Posterior vena cava (tissue), 2 donors: ENCODE measurements at regions not wholly inside any gene's neighbourhood (a gene's known extent, or its start where the extent isn't known, plus 50 kb on each side); places are given as distances from the start of the nearest gene placed in this dataset.

Experiments used
- DNase-seq: peaks from one replicate; pipeline ENCODE4 v3.0.0-alpha.2; 2020; ENCODE audit warnings: low spot score
- intact Hi-C, 2 donors: fragments of 100-400 bp; cut with DNase I; formaldehyde crosslinking; loops; one replicate each; pipeline versions ENCODE4 v1.14.1 to v1.14.2; 2022 to 2023
- donor health status: DM: yes; HTN: yes; CAD: no.
- donor health status: DM: yes; HTN: yes; CAD: no.

DNA sequence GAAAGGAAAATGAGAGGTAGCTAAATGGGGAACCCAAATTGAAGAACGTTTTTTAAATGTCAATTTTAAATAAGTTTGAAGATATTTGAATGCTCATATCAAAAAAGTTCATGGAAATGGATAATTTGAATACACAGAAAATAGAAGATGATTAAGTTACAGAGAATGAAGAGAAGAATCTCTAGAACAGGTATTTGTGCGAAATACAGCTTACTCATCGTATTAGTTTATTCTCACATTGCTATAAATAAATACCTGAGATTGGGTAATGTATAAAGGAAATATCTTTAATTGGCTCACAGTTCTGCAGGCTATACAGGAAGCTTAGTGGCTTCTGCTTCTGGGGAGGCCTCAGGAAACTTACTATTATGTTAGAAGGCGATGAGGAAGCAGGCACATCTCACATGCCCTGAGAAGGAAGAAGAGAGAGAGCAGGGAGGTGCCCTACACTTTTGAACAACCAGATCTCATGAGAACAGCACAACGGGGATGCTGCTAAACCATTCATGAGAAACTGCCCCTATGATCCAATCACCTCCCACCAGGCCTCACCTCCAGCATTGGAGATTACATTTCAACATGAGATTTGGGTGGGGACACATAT is 89.7 kb upstream of the DTNA start:
- intact Hi-C loops, result no loop called here
- DNase-seq, result no peak

DNA sequence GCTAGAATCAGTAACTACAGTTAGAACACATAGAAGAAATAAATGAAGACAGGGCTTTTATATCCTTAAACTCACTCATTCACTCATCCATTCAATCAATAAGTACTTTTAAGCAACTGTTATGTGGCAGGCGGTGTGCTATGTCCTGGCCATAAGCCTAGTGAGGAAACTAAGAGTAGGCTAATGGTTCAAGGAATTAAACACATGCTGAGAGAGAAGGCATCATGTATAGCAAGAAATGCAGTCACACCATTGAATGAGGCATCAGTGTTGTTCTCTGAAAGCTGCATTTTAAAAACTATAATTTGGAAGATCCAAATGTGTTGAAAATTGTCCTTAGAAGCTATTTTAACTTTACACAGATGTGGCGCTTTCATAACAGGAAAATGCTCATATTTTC is 86.5 kb upstream of the DTNA start:
- no peak for DNase-seq
- intact Hi-C loops, result no loop called here

DNA sequence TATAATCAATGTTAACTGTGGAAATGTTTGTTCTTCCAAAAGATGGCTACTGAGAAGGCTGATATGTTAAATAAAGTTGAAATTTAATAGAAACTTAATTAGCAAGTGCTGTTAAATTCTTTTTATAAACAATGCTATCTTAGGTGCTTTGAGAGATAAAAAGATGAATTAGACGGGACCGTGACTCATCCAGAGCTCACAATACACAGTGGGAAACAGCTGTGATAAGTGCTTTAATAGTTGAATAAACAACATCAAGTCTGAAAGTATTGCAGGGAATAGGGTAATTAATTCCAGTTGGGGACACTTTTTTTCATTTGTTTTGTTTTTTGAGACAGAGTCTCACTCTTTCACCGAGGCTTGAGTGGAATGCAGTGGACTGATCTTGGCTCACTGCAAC is 85.5 kb upstream of the DTNA start:
- DNase-seq, result no peak
- intact Hi-C loops, result no loop called here

DNA sequence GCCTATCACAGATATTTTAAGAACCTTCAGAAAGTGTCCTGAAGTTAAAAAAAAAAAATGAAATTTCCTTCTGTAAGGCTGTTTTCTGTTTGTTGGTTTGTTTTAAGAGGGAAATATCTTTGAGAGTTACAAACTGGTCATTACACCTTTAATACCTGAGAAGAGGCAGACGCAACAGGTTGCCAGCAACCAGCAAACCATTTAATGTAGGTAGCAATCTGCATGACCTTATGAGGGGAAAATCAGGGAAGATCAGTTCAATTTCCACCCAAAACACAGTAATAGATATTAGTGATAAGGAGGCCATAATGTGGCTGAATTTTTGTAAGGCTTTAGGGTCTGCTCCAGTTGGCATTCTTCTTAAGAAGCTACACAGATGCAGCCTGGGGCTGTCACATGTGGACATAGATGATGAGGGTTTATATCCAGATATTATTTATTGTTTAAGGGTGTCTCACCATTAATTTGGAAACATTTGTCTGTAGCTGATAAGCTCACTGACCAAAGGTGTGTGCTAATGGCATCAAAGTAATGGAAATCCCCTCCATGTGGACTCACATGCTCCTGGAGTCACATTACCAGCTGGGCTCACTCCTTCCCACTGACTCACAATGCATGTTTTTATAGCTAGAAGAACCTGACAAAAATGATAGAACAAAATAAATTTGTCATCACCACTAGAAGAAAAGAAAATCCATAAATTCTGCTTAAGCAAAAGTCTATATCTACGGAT is 83.5 kb upstream of the DTNA start:
- intact Hi-C loops, result no loop called here
- DNase-seq, result no peak

DNA sequence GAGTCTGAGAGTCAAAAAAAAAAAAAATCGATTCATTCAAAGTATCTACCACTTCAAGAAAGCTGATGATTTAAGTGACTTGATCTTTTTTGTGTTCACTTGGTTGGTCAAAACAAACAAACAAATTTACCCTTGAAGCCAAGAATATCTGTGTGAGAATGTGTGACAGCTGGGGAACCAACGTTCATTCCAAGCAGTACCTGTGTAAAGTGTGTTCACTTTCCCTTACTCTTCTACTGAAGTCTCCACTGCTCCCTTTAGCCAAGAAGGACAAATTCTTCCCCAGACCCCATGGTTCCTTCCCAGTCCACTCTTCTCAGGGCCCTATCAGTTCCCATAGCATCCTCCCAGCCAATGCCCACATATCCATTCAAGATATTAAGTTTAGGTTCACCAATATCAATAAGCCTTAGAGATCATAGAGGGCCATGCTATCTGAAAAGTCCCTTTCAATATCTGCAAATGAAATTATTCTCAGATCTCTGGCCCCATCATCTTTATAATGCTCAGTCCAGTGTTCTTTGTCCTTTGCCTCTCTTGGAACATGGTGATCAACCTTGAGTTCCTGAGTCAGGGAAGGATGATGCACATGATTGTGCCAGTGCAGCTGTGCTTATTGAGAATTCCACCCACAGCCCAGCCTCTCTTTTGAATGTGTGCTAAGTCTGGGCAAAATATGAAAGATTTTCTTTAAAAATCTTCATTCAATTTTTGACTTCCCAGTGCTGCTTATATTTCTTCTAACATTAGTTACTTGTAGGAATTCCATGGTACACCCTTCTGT is 82.8 kb upstream of the DTNA start:
- intact Hi-C loops, result no loop called here
- no peak for DNase-seq

DNA sequence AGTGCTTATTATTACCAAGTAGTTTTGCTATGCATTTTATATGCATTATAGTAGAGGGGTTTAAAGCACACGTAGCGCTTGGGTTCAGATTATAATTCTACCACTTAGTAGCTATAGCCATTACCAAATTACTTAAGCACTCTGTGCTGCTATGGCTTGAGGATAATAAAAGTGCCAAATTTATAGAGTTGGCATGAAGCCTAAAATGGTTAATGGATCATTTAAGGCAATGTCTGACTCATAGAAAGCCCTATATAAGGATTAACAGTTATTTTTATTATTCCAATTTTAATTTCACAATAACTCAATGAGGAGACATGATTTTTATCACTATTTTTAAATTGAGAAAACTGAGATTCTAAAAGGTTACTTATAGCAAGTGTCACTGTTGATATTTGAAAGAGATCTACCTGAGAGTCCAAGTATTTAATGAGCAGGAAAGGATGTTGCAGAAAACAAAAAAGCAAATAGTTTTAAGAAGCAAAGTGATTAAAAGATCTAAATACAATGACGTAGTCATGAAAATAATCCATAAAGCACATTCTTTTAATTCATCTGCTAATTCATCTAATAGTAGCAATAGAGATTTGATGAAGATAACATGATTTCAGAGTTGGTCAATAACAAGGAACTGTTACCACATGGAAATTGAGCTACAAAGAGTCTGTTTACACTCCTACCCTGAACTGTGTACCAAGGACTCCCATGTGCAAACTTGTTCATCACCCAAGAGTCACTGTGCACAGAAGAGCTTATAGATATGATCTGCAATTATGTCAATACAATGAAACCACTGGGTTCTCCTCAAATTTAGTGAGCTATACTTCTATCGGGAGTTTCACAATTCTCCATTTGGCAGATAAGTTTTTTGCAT is 78.8 kb upstream of the DTNA start:
- intact Hi-C loops, result no loop called here
- DNase-seq, result no peak

DNA sequence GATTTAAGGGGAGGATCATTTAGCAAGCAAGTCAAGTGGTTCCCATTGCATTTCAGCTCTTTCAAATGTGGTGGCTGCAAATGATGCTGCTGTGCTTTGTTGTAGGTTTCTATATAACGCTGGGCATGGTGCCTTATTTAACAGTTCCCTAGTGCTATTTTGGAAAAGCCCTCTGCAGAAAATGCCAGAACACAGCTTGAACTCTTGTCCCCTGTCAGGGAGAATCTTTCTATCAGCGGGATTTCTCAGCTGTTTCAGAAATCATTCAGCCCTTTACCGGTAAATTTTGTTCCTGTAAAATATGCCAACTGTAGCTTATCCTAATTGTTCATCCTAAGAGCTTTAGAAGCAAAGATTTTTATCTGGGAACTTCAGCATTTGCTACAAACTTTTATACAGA is 77.8 kb upstream of the DTNA start:
- no peak for DNase-seq
- intact Hi-C loops, result no loop called here

DNA sequence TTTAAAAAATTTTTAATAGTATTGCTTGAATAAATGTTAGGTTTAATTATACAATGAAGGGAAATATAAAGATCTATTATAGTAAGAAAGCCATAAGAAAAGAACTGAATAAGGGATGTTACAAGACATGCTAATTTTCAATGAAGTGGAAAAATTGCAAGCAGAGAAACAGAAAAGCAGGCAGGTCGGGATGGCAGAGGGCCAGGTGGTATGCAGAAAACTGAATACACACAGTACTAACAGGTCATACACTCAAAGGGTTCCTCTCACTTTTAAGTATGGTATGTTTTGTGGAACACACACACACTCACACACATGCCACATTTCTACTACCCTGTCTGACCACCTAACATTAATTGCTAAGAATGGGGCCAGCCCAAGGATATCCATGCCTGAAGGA is 76.7 kb upstream of the DTNA start:
- DNase-seq, result no peak
- intact Hi-C loops, result no loop called here

DNA sequence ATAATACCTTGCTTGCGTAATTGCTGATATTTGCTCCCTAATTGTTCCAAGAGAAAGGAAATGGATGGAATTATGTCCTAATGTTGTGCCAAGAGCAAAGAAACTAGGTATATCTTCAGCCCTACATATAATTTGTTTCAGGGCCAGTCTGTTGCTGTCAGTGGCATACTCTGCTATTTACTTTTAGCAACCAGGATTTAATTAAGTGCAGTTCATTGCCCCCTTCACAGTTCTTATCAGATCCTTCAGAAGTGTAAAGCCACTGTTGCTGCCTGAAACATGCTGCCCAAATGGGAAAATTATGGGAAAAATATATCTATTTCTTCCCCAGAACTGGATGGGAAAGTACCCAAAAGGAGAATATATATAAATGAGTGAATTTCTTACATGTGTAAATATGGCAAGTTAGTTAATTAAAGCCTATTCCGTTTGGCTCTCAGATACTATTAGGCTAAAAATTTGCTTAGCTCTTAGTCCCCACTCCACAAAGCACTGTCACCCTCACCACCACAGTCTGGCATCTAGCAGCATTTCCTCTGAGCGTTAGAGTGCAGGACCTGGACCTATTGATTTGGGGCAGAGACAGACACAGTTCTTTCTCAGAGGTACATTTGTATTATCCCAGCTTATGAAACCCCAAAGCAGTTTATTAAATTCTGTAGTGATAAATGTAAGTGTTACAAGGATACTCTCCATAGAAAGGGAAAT is 72.8 kb upstream of the DTNA start:
- intact Hi-C loops, result no loop called here
- DNase-seq, result no peak

DNA sequence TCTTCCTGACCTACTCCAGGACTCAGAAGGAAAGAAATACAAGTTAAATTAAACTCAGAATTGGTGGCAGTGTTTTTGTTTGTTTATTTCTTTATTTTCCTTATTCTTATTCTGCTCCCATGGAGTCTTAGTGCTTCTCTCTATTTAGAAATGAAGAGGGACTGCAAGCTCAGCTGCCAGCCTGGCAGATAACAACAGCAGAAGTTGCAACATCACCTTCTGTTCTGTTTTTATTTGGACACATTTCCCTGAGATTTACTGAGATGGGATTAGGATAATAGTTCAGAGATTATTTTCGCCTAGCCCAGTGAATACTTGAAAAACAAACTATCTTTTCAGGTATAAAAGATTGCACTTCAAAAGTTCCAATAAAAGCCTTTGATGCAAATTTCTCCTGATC is 70.4 kb upstream of the DTNA start:
- DNase-seq, result no peak
- intact Hi-C loops, result loop anchor here in 1 of 2 donors (5.0 kb wide), 1 partner anchor 792 kb away; no protein-coding TSS in a partner anchor

DNA sequence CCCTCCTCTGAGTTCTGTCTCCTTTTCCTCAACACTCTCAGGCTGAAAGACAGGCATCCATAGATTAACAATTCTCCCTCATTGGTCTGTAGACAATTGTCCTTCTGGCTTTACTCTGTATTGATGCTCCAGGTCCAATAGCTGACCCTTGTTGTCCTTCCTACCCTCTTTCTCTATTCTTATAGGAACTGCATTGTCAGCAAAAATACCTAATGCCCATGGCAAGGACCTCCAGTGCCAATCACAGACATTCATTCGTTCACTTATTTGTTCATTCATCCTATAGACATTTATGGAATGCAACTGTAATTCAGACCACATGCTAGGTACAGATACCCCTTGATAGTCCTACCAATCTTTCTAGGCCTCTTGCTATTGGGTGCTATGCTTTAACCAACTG is 69.8 kb upstream of the DTNA start:
- intact Hi-C loops, result loop anchor here in 1 of 2 donors (5.0 kb wide), 1 partner anchor 793 kb away; no protein-coding TSS in a partner anchor
- no peak for DNase-seq

DNA sequence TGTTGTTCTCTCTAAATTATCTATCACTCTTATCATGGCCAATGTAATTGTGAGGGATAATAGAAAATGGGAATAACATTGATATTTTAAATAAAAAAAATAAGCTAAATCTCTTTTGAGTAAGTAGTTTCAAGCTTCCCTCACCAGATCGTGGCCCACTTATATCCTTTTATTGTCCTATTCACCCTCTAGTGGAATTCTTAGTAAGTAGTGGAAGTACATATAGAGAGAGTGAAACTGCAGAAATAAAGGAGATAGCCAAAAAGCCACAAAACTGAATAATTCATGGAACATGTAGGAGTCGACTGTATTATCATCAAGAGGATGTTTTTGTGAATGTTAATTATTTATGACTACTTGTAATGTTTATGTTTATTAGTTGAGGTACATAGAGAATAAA is 66.1 kb upstream of the DTNA start:
- intact Hi-C loops, result loop anchor here in 1 of 2 donors (5.0 kb wide), 1 partner anchor 797 kb away; no protein-coding TSS in a partner anchor
- DNase-seq, result no peak

DNA sequence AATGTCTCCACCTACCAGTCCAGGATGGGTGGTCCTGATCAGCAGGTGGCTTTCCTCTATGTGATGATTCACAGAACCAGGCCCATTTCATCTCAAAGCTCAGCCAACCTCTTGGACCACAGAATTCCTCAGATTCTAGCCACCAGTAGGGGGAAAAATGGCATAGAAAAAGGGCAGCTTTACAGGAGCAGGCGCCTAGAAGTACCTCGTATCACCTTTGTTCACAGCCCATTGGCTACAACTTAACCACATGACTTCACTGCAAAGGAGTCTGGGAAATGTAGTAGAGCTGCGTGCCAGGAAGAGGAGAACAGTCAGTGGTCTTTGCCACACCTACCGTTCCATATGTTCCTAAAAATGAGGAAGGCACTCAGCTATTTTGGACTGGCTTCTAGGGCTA is 62.8 kb upstream of the DTNA start:
- intact Hi-C loops, result no loop called here
- DNase-seq, result no peak

DNA sequence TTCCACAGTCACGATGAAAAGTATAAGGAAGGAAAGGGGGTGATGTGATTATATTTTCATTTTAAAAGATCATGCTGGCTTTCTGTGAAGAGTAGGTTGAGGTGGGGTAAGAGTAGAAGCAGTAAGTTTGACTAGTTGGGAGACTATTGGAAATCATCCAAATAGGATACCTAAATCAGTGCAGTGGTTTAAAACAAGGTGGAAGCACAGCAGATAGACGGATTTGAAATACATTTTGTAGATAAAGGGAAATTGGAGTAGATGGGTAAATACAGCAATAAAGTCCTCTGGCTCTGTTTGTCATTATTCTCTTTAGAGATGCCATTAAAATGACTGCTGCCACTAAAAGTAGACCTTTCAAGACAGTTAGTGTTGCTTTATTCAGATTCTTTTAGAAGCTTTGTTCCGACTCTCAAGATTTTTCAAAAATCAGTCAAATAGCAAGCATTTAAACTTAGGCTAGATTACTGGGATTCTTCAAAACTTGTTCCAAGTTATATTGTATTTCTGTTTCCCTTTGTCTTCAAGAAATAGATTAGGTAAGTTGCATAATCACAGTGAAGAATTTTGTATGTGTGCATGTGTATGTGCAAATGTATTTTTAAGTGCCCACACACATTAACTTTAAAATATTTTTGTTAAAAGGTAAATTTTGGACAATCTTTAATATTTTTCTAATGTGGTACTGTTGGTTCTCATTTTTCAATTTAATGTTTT is 61.7 kb upstream of the DTNA start:
- no peak for DNase-seq
- intact Hi-C loops, result no loop called here

DNA sequence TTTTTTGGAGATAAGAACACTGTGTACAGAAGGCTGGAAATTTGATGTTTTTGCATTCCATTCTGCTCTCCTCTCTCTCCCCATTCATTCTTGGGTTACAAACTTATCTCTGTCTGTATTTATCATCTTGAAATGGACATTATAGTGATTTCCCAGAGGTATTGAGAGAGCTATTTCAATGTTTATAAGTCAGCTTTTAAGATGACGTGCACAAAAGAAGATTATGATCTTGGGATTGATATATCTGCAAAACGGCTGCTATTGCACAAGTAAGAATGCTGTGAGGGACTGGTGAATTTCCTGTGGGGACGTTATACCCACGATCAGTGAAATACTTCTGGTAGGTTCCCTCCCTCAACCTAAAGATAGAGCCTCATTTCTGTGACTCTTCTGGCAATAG is 61.0 kb upstream of the DTNA start:
- intact Hi-C loops, result no loop called here
- DNase-seq, result no peak

DNA sequence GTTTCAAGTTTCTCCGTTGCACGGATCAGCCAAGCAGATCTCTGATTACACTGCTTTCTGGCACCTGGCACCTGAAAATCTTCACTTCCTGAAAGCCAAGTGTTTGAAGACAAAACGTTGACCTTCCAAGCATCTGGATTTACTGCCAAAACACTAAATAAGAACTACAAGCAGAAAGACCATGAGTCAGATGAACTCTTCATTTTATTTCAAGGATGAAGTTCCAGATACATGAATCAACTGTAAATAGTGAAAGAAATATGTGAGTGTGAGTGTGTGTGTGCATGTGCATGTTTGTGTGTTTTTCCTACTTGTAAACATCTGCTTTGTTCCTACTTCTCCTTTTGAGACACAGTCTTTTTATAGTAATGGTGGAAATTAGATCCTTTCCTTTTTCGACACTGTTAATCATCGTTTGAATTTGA is 60.0 kb upstream of the DTNA start:
- DNase-seq, result no peak
- intact Hi-C loops, result no loop called here

DNA sequence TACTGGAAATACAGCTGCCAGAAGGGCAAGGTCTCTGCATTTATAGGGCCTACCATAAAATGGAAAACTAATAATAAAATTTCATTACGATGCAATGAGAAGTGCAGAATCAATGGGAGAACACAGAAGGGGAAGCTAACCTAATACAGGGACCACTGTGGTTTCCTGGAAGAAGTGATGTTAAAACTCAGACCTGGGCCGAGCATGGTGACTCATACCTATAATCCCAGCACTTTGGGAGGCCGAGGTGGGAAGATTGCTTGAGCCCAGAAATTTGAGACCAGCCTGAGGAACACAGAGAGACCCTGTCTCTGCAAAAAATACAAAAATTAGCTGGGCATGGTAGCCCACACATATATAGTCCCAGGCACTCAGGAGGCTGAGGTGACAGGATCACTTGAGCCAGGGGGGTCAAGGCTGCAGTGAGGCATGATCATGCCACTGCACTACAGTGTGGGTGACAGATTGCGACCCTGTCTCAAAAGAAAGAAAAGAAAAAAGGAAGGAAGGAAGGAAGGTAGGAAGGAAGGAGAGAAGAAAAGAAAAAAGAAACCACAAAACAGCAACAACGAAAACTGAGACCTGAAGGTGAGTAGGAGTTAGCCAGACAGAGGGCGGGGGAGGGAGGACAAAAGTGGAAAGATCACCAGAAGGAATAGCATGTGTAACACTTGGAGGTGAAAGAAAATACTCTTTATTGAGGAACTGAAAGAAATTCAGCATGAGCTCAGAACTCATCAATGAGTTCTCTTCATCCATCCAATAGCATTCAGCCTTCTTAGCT is 58.3 kb upstream of the DTNA start:
- no peak for DNase-seq
- intact Hi-C loops, result no loop called here

DNA sequence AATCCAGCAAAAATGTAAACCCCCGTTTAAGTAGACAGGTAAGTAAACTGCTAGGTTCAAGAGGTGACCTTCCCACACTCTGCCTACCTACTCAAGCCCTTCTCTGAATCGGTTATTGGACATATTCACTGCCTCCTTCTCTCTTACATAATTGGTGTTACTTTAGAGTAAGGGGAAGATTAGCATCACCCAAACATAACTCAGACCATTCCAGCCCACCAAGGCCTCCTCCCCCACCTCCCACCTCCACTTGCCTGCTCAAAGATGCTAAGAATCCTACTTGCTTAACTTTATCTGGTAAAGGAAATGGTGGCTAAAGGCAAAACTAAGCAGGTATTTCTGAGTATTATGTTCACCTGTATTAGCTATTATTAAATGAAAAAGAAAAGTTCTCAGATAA is 55.0 kb upstream of the DTNA start:
- intact Hi-C loops, result no loop called here
- DNase-seq, result no peak
